Upper lobe of left lung (tissue), 6 donors: ENCODE measurements at regions not wholly inside any gene's neighbourhood (a gene's known extent, or its start where the extent isn't known, plus 50 kb on each side); places are given as distances from the start of the nearest gene placed in this dataset.

Experiments
- ATAC-seq, 2 donors: fragments of 200-7000 bp; cut with Tn5 transposase; one replicate each; pipeline ENCODE4 v1.9.1; 2022; ENCODE audit warnings: mild to moderate bottlenecking in 2 of 2, moderate library complexity in 2 of 2; ENCODE audit not compliant: low FRiP score in 2 of 2
- DNase-seq, 2 donors: peaks; one replicate each; pipeline ENCODE4 v3.0.0-alpha.2; 2019 to 2020
- H3K27ac ChIP-seq, 4 donors: fragments of 200-600 bp; sonication (generic); one replicate each; pipeline ENCODE4 v1.5.1; 2016 to 2019
- H3K27me3 ChIP-seq, 4 donors: fragments of 200-600 bp; sonication (generic); one replicate each; pipeline ENCODE4 v1.5.1; 2017 to 2019
- H3K36me3 ChIP-seq, 4 donors: fragments of 200-600 bp; sonication (generic); one replicate each; pipeline ENCODE4 v1.5.1; 2016 to 2019
- H3K4me1 ChIP-seq, 4 donors: fragments of 200-600 bp; sonication (generic); one replicate each; pipeline ENCODE4 v1.5.1; 2018 to 2019
- H3K4me3 ChIP-seq, 4 donors: fragments of 200-600 bp; sonication (generic); one replicate each; pipeline ENCODE4 v1.5.1; 2017 to 2019; ENCODE audit warnings: mild to moderate bottlenecking in 2 of 4, moderate library complexity in 1 of 4
- H3K9me3 ChIP-seq, 4 donors: fragments of 200-600 bp; sonication (generic); one replicate each; pipeline ENCODE4 v1.5.1; 2018 to 2019
- EP300 ChIP-seq, 4 donors: sonication (generic); formaldehyde crosslinking; IDR thresholded peaks; one replicate each; pipeline ENCODE4 v1.5.1; 2017; ENCODE audit warnings: antibody characterized with exemption in 4 of 4, control low read depth in 2 of 4
- POLR2A ChIP-seq, 4 donors: fragments of 450-650 bp; IDR thresholded peaks; one replicate each; pipeline ENCODE4 v1.5.1; 2016 to 2017; ENCODE audit warnings: antibody characterized with exemption in 4 of 4, mild to moderate bottlenecking in 2 of 4
- POLR2AphosphoS5 ChIP-seq, 2 donors: sonication (generic); formaldehyde crosslinking; IDR thresholded peaks; one replicate each; pipeline ENCODE4 v1.5.1; 2017; ENCODE audit warnings: antibody characterized with exemption in 2 of 2
- whole genome bisulfite sequencing, 2 donors: methylation state at CpG; one replicate each; pipeline ENCODE4 v1.1.5; 2017 to 2018; 5-methylcytosine and 5-hydroxymethylcytosine counted together
- TF ChIP-seq, protein P1 (sequence below), 6 experiments: fragments of 450-650 bp in 4 of 6; fragments of 200-600 bp in 2 of 6; sonication (generic) in 2 of 6; IDR thresholded peaks; one replicate each; pipeline ENCODE4 v1.5.1; 2016 to 2019; ENCODE audit warnings: antibody characterized with exemption in 6 of 6
- donor health status: DM: no; HTN: no; CAD: no; lungs with moderate emphysema.
- donor health status: DM: no; HTN: yes; CAD: no; lungs with severe emphysema.

DNA sequence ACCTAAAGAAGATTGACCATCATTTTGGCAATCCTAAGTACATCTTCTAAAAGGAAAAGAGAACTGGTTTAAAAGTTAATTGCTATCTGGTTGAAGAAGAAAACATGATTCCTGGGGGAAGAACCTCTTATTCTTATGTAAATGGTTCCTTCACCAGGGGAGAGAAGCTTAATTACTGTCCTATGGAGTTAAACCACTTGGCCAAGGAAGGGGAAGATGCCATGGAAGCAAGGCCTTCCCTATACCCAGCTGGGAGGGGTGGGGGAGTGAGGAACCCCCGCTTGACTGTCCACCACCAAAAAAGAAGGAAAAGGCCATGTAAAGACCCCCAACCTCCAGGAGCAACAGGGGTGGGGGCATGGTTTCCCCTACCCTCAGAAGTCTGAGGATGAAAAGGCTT is 962.1 kb downstream of the GRIK2 start:
- TF ChIP-seq EP300 (IDR thresholded peaks at IDR 0.05) (no peak), POLR2AphosphoS5 (IDR thresholded peaks at IDR 0.05) (no peak), POLR2A (IDR thresholded peaks at IDR 0.05) (no peak)
- TF ChIP-seq, protein P1, sequence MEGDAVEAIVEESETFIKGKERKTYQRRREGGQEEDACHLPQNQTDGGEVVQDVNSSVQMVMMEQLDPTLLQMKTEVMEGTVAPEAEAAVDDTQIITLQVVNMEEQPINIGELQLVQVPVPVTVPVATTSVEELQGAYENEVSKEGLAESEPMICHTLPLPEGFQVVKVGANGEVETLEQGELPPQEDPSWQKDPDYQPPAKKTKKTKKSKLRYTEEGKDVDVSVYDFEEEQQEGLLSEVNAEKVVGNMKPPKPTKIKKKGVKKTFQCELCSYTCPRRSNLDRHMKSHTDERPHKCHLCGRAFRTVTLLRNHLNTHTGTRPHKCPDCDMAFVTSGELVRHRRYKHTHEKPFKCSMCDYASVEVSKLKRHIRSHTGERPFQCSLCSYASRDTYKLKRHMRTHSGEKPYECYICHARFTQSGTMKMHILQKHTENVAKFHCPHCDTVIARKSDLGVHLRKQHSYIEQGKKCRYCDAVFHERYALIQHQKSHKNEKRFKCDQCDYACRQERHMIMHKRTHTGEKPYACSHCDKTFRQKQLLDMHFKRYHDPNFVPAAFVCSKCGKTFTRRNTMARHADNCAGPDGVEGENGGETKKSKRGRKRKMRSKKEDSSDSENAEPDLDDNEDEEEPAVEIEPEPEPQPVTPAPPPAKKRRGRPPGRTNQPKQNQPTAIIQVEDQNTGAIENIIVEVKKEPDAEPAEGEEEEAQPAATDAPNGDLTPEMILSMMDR (IDR thresholded peaks at IDR 0.05) = no peak
- no peak for DNase-seq
- Histone ChIP-seq H3K27ac (no peak overlapping the region), H3K9me3 (no peaks in the 10 kb centered on the region), H3K4me3 (no peak overlapping the region), H3K36me3 (no peaks in the 10 kb centered on the region), H3K27me3 (no peaks in the 10 kb centered on the region), H3K4me1 (no peaks in the 10 kb centered on the region)
- ATAC-seq = no peak
- WGBS, 2 donors = 76 to 82% methylated on average over 1 of the region's 1 CpG

GRCh38 chr6:102352552-102352951 is 959.0 kb downstream of the GRIK2 start:
- WGBS, 2 donors = 72 to 76% methylated on average over 5 of the region's 5 CpGs
- Histone ChIP-seq H3K36me3 (no peaks in the 10 kb centered on the region), H3K27me3 (no peaks in the 10 kb centered on the region), H3K9me3 (no peaks in the 10 kb centered on the region), H3K4me1 (no peaks in the 10 kb centered on the region), H3K4me3 (no peak overlapping the region), H3K27ac (no peak overlapping the region)
- no peak for TF ChIP-seq POLR2AphosphoS5 (IDR thresholded peaks at IDR 0.05)
- TF ChIP-seq, protein P1 (IDR thresholded peaks at IDR 0.05) = no peak
- no peak for TF ChIP-seq POLR2A (IDR thresholded peaks at IDR 0.05)
- TF ChIP-seq EP300 (IDR thresholded peaks at IDR 0.05) = no peak
- no peak for DNase-seq
- no peak for ATAC-seq

- H3K27me3 ChIP-seq = no peaks in the 10 kb centered on the region
- H3K27ac ChIP-seq = no peak overlapping the region
- WGBS, 2 donors = 80 to 82% methylated on average over 2 of the region's 2 CpGs
- no peaks in the 10 kb centered on the region for H3K4me1 ChIP-seq
- no peak for TF ChIP-seq EP300 (IDR thresholded peaks at IDR 0.05)
- no peak for TF ChIP-seq POLR2A (IDR thresholded peaks at IDR 0.05)
- no peak for TF ChIP-seq POLR2AphosphoS5 (IDR thresholded peaks at IDR 0.05)
- TF ChIP-seq, protein P1 (IDR thresholded peaks at IDR 0.05) = no peak
- no peak overlapping the region for H3K4me3 ChIP-seq
- DNase-seq (no peak), ATAC-seq (no peak)
- H3K36me3 ChIP-seq = no peaks in the 10 kb centered on the region
- H3K9me3 ChIP-seq = no peaks in the 10 kb centered on the region
These were observed 951.3 kb downstream of the GRIK2 start for GRCh38 chr6:102344769-102345168.

- WGBS, 2 donors = 82% methylated on average over 4 of the region's 4 CpGs
- ATAC-seq (no peak), DNase-seq (no peak)
- no peak for TF ChIP-seq POLR2AphosphoS5 (IDR thresholded peaks at IDR 0.05)
- TF ChIP-seq EP300 (IDR thresholded peaks at IDR 0.05) = no peak
- no peak for TF ChIP-seq POLR2A (IDR thresholded peaks at IDR 0.05)
- TF ChIP-seq, protein P1 (IDR thresholded peaks at IDR 0.05) = no peak
- no peaks in the 10 kb centered on the region for H3K36me3 ChIP-seq
- H3K4me1 ChIP-seq = no peaks in the 10 kb centered on the region
- no peaks in the 10 kb centered on the region for H3K9me3 ChIP-seq
- no peak overlapping the region for H3K4me3 ChIP-seq
- H3K27me3 ChIP-seq = no peaks in the 10 kb centered on the region
- no peak overlapping the region for H3K27ac ChIP-seq
These were observed 946.8 kb downstream of the GRIK2 start for GRCh38 chr6:102340311-102340710.

GRCh38 chr6:102333736-102334135 is 940.2 kb downstream of the GRIK2 start:
- ATAC-seq (no peak), DNase-seq (no peak)
- Histone ChIP-seq H3K9me3 (no peaks in the 10 kb centered on the region), H3K36me3 (no peaks in the 10 kb centered on the region), H3K27ac (no peak overlapping the region), H3K4me1 (no peaks in the 10 kb centered on the region), H3K4me3 (no peak overlapping the region), H3K27me3 (no peaks in the 10 kb centered on the region)
- no peak for TF ChIP-seq EP300 (IDR thresholded peaks at IDR 0.05)
- no peak for TF ChIP-seq POLR2A (IDR thresholded peaks at IDR 0.05)
- TF ChIP-seq, protein P1 (IDR thresholded peaks at IDR 0.05) = no peak
- no peak for TF ChIP-seq POLR2AphosphoS5 (IDR thresholded peaks at IDR 0.05)
- WGBS, 2 donors = 88 to 92% methylated on average over 8 of the region's 8 CpGs
